ENCODE measurements at regions not wholly inside any gene's neighbourhood (a gene's known extent, or its start where the extent isn't known, plus 50 kb on each side); places are given as distances from the start of the nearest gene placed in this dataset.
"Not testable (repeated sequence)": the region's sequence is repeated elsewhere in the genome, so short reads cannot be mapped to it uniquely, and the experiment has no call there.

DNA sequence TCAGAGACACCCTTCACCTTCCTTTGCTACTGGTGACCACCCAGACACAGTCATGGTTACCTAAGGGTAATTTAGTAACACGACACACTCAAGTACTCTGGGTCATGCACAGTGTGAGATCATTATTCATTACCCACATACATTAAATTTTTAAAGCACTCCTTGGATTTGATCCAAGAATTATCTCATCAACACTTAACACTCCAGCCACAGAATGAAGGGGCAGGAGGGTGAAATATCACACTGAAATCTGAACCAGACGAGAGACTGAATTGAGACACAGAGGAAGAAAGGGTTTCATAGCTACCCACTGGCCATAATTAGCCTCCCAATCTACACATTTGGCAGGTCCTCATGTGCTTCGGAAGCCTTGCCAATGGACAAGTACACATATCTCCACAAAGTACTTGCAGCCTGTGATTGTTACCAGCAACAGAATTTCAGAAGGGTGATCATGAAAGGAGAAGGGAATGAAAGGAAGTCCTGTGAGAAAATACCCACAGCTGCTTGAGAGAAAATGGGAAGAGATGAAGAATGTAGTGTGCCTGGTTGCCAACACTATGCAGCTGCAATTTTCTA, 189.3 kb downstream of the POLR1F start:
- Mint-ChIP-seq H3K4me1 (ENCODE audit: low read depth) (no peaks in the 10 kb centered on the region), H3K27me3 (no peaks in the 10 kb centered on the region), H3K9me3 (peaks cover 32% of the 10 kb centered on the region), H3K4me3 (no peak overlapping the region), H3K36me3 (ENCODE audit: low read depth) (no peaks in the 10 kb centered on the region), H3K27ac (no peak overlapping the region)
- intact Hi-C loops (cut with micrococcal nuclease), result no loop called here

DNA sequence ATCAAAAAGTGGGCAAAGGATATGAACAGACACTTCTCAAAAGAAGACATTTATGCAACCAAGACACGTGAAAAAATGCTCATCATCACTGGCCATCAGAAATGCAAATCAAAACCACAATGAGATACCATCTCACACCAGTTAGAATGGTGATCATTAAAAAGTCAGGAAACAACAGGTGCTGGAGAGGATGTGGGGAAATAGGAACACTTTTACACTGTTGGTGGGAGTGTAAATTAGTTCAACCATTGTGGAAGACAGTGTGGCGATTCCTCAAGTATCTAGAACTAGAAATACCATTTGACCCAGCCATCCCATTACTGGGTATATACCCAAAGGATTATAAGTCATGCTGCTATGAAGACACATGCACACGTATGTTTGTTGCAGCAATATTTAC, 191.3 kb downstream of the POLR1F start:
- H3K4me1 Mint-ChIP-seq (ENCODE audit: low read depth); H3K36me3 Mint-ChIP-seq (ENCODE audit: low read depth); intact Hi-C loops (cut with micrococcal nuclease); H3K4me3 Mint-ChIP-seq; H3K27ac Mint-ChIP-seq; H3K27me3 Mint-ChIP-seq: not testable (repeated sequence)
- peaks cover 32% of the 10 kb centered on the region for H3K9me3 Mint-ChIP-seq

DNA sequence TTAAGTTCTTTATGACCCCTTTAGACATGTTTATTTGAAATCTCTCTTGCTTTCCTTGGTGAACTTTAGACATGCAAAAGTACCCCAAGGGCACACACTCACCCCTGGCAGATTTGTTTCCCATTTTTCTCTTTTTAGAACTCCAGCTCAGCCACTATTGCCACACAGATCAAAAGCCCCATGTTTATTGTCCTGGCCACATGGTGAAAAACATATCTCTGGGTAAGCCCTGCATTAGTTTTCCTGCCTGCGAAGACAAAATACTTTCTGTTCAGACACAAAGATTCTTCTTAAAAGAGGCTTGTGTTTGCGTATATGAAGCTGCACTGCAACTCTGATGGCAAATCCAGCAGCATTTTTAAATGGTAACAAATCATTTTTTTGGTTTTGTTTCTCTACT, 200.0 kb downstream of the POLR1F start:
- Mint-ChIP-seq H3K36me3 (ENCODE audit: low read depth) (no peaks in the 10 kb centered on the region), H3K9me3 (peaks cover 7% of the 10 kb centered on the region), H3K27me3 (no peaks in the 10 kb centered on the region), H3K4me1 (ENCODE audit: low read depth) (no peaks in the 10 kb centered on the region), H3K4me3 (no peak overlapping the region), H3K27ac (no peak overlapping the region)
- intact Hi-C loops (cut with micrococcal nuclease), result no loop called here

DNA sequence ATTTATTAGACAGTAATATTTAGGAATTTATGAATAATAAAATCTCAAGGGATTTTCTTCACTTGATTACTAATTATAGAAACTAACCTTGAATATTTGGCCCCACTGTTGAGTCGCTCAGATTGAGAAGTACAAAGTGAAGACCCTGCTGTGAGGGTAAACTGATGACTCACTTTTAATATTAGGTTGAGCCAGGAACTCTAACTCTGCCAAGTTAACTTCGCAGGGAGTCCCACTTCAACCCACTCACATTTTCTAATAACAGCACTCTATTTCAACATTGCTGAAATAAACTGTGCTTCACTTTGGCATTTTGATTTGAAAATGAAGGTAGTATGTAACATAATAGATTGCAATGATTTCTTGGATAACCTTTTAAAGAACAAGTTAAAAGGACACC, 200.7 kb downstream of the POLR1F start:
- Mint-ChIP-seq H3K36me3 (ENCODE audit: low read depth) (no peaks in the 10 kb centered on the region), H3K4me3 (no peak overlapping the region), H3K27ac (no peak overlapping the region), H3K27me3 (no peaks in the 10 kb centered on the region), H3K9me3 (peaks cover 7% of the 10 kb centered on the region), H3K4me1 (ENCODE audit: low read depth) (no peaks in the 10 kb centered on the region)
- intact Hi-C loops (cut with micrococcal nuclease), result no loop called here

DNA sequence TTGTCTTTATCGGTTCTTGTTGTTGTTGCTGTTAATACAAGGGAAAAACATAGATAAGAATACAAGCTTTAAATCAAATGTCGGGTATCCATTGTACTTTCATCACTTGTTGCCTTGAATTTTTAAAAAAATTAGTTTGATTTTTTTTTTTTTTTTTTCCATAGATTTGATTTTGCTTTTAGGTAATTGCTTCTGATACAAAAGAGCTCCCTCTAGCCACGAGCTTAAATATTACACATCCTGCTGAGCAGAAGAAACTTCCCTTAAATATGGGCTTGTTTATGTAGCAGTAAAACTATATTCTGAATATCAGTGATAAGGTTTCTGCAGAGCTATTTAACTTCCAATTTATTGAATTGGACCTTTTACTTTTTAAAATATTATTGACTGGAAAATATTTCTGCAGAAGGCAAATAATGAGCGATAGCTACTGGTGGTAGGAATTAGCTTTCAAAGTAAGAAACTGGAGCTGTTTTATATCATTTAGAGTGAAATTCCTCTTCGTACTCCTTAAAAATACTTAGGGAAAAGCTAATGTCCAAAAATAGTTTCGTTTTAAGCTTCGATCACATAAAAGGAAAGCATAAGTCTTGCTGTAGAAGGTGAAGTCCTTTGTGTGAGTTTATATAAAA, 216.9 kb downstream of the POLR1F start:
- H3K4me1 Mint-ChIP-seq (ENCODE audit: low read depth), result no peaks in the 10 kb centered on the region
- H3K27me3 Mint-ChIP-seq, result no peaks in the 10 kb centered on the region
- no peak overlapping the region for H3K4me3 Mint-ChIP-seq
- no peaks in the 10 kb centered on the region for H3K36me3 Mint-ChIP-seq (ENCODE audit: low read depth)
- intact Hi-C loops (cut with micrococcal nuclease), result no loop called here
- no peak overlapping the region for H3K27ac Mint-ChIP-seq
- no peaks in the 10 kb centered on the region for H3K9me3 Mint-ChIP-seq

DNA sequence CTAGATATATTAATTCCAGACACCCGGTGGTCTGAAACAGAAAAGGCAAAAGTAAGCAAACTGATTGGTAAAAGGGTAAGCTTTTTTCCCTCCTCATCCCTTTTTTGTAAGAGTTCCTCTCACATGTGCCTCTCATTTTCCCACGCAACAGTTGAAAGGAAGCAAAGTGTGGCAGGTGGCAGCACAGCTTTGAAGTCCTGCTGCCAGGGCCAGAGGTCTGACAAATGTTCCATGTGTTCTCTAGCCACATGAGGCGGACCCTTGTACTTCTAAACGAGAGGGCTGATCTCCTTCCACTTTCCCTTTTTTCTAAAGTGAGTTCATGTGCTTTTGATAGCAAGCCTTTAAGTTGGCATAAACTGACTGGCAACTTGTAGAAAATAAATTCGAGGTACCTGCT, 217.5 kb downstream of the POLR1F start:
- no peak overlapping the region for H3K27ac Mint-ChIP-seq
- H3K9me3 Mint-ChIP-seq, result no peaks in the 10 kb centered on the region
- no peaks in the 10 kb centered on the region for H3K27me3 Mint-ChIP-seq
- H3K36me3 Mint-ChIP-seq (ENCODE audit: low read depth), result no peaks in the 10 kb centered on the region
- H3K4me1 Mint-ChIP-seq (ENCODE audit: low read depth), result no peaks in the 10 kb centered on the region
- intact Hi-C loops (cut with micrococcal nuclease), result no loop called here
- H3K4me3 Mint-ChIP-seq, result no peak overlapping the region

DNA sequence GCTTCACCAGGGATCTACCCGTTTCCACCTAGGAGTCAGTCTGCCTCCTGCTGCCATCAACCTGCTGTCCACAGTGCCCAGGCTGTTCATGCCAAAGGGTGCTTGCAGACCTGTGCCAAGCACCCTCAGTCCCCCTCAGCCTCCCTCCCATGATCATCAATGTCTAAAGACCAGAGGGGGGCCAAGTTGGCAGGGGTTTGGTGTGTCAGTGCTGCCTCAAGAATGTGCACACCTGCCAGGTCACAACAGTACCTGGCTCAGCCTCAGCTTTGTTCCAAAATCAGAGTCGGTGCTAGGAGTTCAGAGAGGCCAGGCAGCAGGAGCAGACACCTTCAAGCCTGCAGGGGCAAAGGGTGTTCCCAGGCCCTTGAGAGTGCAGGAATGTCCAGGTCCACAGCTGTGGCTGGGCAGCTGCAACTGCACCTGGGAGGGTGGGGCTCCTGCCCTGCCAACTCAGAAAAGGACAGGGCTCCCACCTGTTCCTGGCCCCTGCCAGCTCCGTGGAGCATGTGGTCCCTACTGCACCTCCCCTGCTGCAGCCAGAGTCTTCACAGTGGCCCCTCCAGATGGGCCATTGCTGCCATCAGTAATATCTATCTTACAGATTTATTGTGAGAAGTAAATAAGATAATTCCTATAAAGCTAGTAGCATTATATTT, 219.5 kb downstream of the POLR1F start:
- H3K4me1 Mint-ChIP-seq (ENCODE audit: low read depth), result no peaks in the 10 kb centered on the region
- no peak overlapping the region for H3K4me3 Mint-ChIP-seq
- H3K9me3 Mint-ChIP-seq, result no peaks in the 10 kb centered on the region
- intact Hi-C loops (cut with micrococcal nuclease), result no loop called here
- no peaks in the 10 kb centered on the region for H3K36me3 Mint-ChIP-seq (ENCODE audit: low read depth)
- H3K27me3 Mint-ChIP-seq, result no peaks in the 10 kb centered on the region
- H3K27ac Mint-ChIP-seq, result no peak overlapping the region

DNA sequence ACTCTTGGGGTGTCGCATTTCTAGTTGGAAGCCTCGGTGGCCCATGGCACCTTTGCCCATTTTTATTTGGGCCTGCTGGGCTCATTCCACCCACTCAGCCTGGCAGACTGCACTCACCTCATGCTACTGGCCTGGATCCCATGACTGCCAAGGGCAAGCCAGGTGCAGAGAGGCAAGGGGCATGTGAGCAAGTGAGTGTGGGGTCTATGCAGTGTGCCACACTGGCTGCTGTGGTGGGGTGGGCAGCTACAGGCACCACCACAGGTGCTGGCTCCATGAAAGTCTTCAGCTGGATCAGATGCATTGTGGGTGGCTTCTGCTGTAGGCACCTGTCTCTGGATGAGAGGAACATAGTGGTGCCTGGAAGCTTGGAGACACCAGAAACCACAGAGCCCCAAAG, 220.8 kb downstream of the POLR1F start:
- Mint-ChIP-seq H3K4me3 (no peak overlapping the region), H3K27ac (no peak overlapping the region), H3K4me1 (ENCODE audit: low read depth) (no peaks in the 10 kb centered on the region), H3K36me3 (ENCODE audit: low read depth) (no peaks in the 10 kb centered on the region), H3K27me3 (no peaks in the 10 kb centered on the region), H3K9me3 (no peaks in the 10 kb centered on the region)
- intact Hi-C loops (cut with micrococcal nuclease), result no loop called here

DNA sequence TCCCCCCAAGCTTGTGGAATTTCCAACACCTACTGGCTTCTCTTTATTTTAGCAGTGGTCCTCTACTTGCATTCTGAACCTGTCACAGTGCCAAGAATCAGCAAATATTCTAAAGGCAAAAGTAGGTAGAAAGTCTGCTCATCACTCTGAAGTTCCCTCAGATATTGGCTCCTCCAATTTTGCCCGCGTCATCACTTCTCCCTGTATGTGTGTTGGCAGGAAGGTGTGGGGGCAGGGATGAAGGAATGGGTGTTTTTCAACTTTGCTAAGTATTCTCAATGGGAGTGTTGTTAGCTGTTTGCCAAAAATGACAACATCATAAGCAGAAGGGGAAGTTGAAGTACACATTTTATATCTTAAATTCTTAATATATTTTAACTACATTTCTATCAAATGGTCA, 226.2 kb downstream of the POLR1F start:
- H3K27me3 Mint-ChIP-seq, result no peaks in the 10 kb centered on the region
- peaks cover 24% of the 10 kb centered on the region for H3K9me3 Mint-ChIP-seq
- no peak overlapping the region for H3K4me3 Mint-ChIP-seq
- no peaks in the 10 kb centered on the region for H3K4me1 Mint-ChIP-seq (ENCODE audit: low read depth)
- no peaks in the 10 kb centered on the region for H3K36me3 Mint-ChIP-seq (ENCODE audit: low read depth)
- intact Hi-C loops (cut with micrococcal nuclease), result no loop called here
- no peak overlapping the region for H3K27ac Mint-ChIP-seq

DNA sequence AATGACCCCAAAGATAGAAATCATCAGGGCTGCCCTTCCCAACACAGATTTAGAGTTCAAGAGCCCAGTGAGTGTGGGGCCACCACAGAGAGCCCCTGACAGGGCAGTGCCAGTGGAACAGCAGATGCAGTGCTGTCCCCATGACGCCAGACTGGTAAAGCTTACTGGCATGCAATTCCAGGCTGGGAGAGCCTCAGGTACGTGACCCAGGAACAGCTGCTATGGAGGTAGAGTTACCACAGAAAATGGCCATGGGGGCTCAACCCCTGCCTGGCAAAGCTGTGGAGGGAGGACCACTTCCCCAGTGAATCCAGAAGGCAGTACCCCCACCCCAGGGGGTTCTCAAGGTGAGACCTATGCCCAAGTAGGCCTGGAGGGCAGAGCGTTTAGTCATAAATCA, 228.5 kb downstream of the POLR1F start:
- H3K27ac Mint-ChIP-seq, result no peak overlapping the region

DNA sequence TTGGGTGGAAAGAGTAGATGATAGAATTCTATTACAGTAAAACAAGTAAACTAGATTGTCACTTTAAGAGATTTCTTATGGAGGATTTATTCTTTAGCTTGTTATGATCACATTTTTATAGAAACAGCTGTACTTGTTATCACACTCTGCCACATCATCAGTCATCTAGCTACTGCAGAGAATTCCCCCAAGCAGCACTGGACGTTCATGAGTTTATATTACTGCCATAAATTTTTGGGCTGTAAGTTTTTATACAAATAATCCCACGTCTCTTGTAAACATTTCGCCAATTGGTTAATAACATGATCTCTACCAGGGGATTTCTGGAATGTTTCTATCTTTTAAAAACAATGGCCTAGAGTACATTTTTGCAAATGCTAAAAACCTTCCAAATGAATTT, 238.8 kb downstream of the POLR1F start:
- Mint-ChIP-seq H3K4me3 (no peak overlapping the region), H3K36me3 (ENCODE audit: low read depth) (no peaks in the 10 kb centered on the region), H3K9me3 (no peaks in the 10 kb centered on the region), H3K4me1 (ENCODE audit: low read depth) (no peaks in the 10 kb centered on the region), H3K27ac (no peak overlapping the region), H3K27me3 (no peaks in the 10 kb centered on the region)
- intact Hi-C loops (cut with micrococcal nuclease), result no loop called here

More for the DNA sequence above, 228.5 kb downstream of the POLR1F start:
- Mint-ChIP-seq H3K9me3 (peaks cover 24% of the 10 kb centered on the region), H3K4me1 (ENCODE audit: low read depth) (no peaks in the 10 kb centered on the region), H3K36me3 (ENCODE audit: low read depth) (no peaks in the 10 kb centered on the region), H3K27me3 (no peaks in the 10 kb centered on the region), H3K4me3 (no peak overlapping the region)
- intact Hi-C loops (cut with micrococcal nuclease), result no loop called here

DNA sequence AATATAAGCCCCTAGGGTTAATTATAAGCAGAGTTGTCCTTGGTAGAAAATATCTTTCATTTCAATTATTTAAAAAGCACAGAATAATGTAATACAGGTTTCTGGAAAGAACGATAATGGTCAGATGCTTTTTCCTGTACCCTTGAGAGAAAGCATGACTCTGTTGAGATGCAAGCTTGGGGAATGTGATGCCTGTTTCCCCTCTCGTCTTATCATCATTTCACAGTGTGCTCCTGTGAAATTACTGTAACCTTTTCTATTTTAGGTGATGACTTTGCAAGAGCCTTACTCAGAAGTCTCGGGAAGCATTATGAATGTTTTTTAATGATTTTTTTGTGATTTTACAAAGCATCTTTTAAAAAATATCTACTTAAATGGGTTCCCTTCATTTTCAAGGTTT, 243.0 kb downstream of the POLR1F start:
- Mint-ChIP-seq H3K4me1 (ENCODE audit: low read depth) (no peaks in the 10 kb centered on the region), H3K36me3 (ENCODE audit: low read depth) (no peaks in the 10 kb centered on the region), H3K27ac (no peak overlapping the region), H3K4me3 (no peak overlapping the region), H3K9me3 (peaks cover 9% of the 10 kb centered on the region), H3K27me3 (no peaks in the 10 kb centered on the region)
- intact Hi-C loops (cut with micrococcal nuclease), result no loop called here

DNA sequence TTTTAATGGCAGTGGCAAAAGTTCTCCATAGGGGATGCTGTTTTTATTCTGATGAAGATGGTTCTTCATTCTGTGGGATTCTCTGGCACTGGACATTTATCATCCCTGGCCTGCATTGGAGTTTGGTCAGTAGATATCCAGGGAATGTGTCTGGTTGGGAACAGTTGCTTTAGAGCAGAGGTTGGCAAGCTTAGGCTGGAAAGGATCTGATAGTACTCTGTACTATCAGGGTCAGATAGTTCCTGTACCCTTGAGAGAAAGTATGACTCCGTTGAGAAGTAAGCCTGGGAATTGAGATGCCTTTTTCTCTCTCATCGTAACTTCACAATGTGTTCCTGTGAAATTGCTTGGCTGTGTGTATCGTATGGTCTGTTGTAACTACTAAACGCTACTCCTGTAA, 244.1 kb downstream of the POLR1F start:
- H3K4me1 Mint-ChIP-seq (ENCODE audit: low read depth), result no peaks in the 10 kb centered on the region
- H3K9me3 Mint-ChIP-seq, result peaks cover 9% of the 10 kb centered on the region
- H3K36me3 Mint-ChIP-seq (ENCODE audit: low read depth), result no peaks in the 10 kb centered on the region
- H3K4me3 Mint-ChIP-seq, result no peak overlapping the region
- H3K27ac Mint-ChIP-seq, result no peak overlapping the region
- no peaks in the 10 kb centered on the region for H3K27me3 Mint-ChIP-seq
- intact Hi-C loops (cut with micrococcal nuclease), result no loop called here

DNA sequence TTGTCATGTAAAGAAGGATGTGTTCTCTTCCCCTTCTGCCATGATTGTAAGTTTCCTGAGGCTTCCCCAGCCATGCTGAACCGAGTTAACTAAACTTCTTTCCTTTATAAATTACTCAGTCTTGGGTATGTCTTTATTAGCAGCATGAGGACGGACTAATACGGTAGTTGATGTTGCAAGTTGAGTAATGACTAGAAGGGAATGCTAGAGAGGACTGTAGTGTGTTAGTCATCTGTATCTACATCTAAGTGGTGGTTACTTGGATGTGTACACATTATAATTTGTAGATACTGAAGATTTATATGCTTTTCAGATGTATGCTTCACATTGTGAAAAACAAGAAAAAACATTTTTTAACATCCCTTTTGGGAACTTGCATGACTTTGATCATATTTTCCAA, 244.6 kb downstream of the POLR1F start:
- intact Hi-C loops (cut with micrococcal nuclease), result no loop called here
- Mint-ChIP-seq H3K36me3 (ENCODE audit: low read depth) (no peaks in the 10 kb centered on the region), H3K4me1 (ENCODE audit: low read depth) (no peaks in the 10 kb centered on the region), H3K27me3 (no peaks in the 10 kb centered on the region), H3K27ac (no peak overlapping the region), H3K4me3 (no peak overlapping the region), H3K9me3 (peaks cover 9% of the 10 kb centered on the region)

DNA sequence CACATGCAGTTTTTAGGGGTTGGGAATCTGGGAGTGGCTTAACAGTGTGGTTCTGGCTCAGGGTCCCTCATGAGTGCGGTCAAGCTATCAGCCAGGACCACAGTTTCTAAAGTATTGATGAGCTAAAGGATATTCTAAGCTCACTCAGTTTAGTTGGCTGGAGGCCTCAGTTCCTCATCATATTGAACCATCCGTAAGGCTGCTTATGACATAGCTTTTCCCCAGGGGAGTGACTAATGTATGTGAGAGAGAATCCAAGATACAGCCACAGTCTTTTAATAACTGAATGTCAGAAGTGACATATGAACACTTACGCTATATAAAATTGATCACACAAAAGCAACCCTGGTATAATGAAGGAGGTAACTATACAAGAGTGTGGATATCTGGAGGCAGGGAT, 245.3 kb downstream of the POLR1F start:
- Mint-ChIP-seq H3K4me3 (no peak overlapping the region), H3K4me1 (ENCODE audit: low read depth) (no peaks in the 10 kb centered on the region), H3K36me3 (ENCODE audit: low read depth) (no peaks in the 10 kb centered on the region), H3K9me3 (peaks cover 9% of the 10 kb centered on the region), H3K27ac (no peak overlapping the region), H3K27me3 (no peaks in the 10 kb centered on the region)
- intact Hi-C loops (cut with micrococcal nuclease), result no loop called here
